ENCODE measurements at regions not wholly inside any gene's neighbourhood (a gene's known extent, or its start where the extent isn't known, plus 50 kb on each side); places are given as distances from the start of the nearest gene placed in this dataset.

GRCh38 chr6:47116606-47117005 is 74.5 kb upstream of the ADGRF1 start:
- Histone ChIP-seq H3K9me2 (ENCODE audit: low read depth, low read length) (no peaks in the 10 kb centered on the region), H3K27ac (ENCODE audit: low read depth, low read length, poor library complexity, severe bottlenecking) (no peak overlapping the region), H2AFZ (ENCODE audit: low read length) (no peak overlapping the region), H3K4me3 (ENCODE audit: low read depth, low read length, poor library complexity, severe bottlenecking) (no peak overlapping the region), H3K36me3 (ENCODE audit: insufficient read depth, low read length) (no peaks in the 10 kb centered on the region), H3K27me3 (ENCODE audit: insufficient read depth, low read length) (no peaks in the 10 kb centered on the region), H4K20me1 (ENCODE audit: insufficient read depth, low read length) (no peaks in the 10 kb centered on the region), H3K9ac (ENCODE audit: low read length) (no peak overlapping the region), H3K79me2 (ENCODE audit: insufficient read depth, low read length) (no peaks in the 10 kb centered on the region), H3K9me3 (ENCODE audit: low read length) (no peaks in the 10 kb centered on the region), H3K4me1 (ENCODE audit: insufficient read depth, low read length, severe bottlenecking) (no peaks in the 10 kb centered on the region), H3F3A (ENCODE audit: insufficient read depth, low read length) (no peaks in the 10 kb centered on the region), H3K4me2 (ENCODE audit: low read length) (no peak overlapping the region)
- TF ChIP-seq CTCF (IDR thresholded peaks at IDR 0.05; ENCODE audit: low read length) (no peak), EZH2 (IDR thresholded peaks at IDR 0.05; ENCODE audit: borderline replicate concordance, low read length) (no peak)

GRCh38 chr6:47116086-47116485 is 74.0 kb upstream of the ADGRF1 start:
- Histone ChIP-seq H3K9ac (ENCODE audit: low read length) (no peak overlapping the region), H3K79me2 (ENCODE audit: insufficient read depth, low read length) (no peaks in the 10 kb centered on the region), H4K20me1 (ENCODE audit: insufficient read depth, low read length) (no peaks in the 10 kb centered on the region), H3K4me1 (ENCODE audit: insufficient read depth, low read length, severe bottlenecking) (no peaks in the 10 kb centered on the region), H2AFZ (ENCODE audit: low read length) (no peak overlapping the region), H3K9me3 (ENCODE audit: low read length) (no peaks in the 10 kb centered on the region), H3K4me3 (ENCODE audit: low read depth, low read length, poor library complexity, severe bottlenecking) (no peak overlapping the region), H3F3A (ENCODE audit: insufficient read depth, low read length) (no peaks in the 10 kb centered on the region), H3K27ac (ENCODE audit: low read depth, low read length, poor library complexity, severe bottlenecking) (no peak overlapping the region), H3K27me3 (ENCODE audit: insufficient read depth, low read length) (no peaks in the 10 kb centered on the region), H3K36me3 (ENCODE audit: insufficient read depth, low read length) (no peaks in the 10 kb centered on the region), H3K4me2 (ENCODE audit: low read length) (no peak overlapping the region), H3K9me2 (ENCODE audit: low read depth, low read length) (no peaks in the 10 kb centered on the region)
- no peak for TF ChIP-seq CTCF (IDR thresholded peaks at IDR 0.05; ENCODE audit: low read length)
- TF ChIP-seq EZH2 (IDR thresholded peaks at IDR 0.05; ENCODE audit: borderline replicate concordance, low read length) = no peak

- H3K9ac ChIP-seq (ENCODE audit: low read length) = no peak overlapping the region
- H3F3A ChIP-seq (ENCODE audit: insufficient read depth, low read length) = no peaks in the 10 kb centered on the region
- H3K4me1 ChIP-seq (ENCODE audit: insufficient read depth, low read length, severe bottlenecking) = no peaks in the 10 kb centered on the region
- H3K4me3 ChIP-seq (ENCODE audit: low read depth, low read length, poor library complexity, severe bottlenecking) = no peak overlapping the region
- H3K9me3 ChIP-seq (ENCODE audit: low read length) = no peaks in the 10 kb centered on the region
- no peak overlapping the region for H3K27ac ChIP-seq (ENCODE audit: low read depth, low read length, poor library complexity, severe bottlenecking)
- H4K20me1 ChIP-seq (ENCODE audit: insufficient read depth, low read length) = no peaks in the 10 kb centered on the region
- H2AFZ ChIP-seq (ENCODE audit: low read length) = no peak overlapping the region
- H3K9me2 ChIP-seq (ENCODE audit: low read depth, low read length) = no peaks in the 10 kb centered on the region
- no peak for TF ChIP-seq EZH2 (IDR thresholded peaks at IDR 0.05; ENCODE audit: borderline replicate concordance, low read length)
- no peak for TF ChIP-seq CTCF (IDR thresholded peaks at IDR 0.05; ENCODE audit: low read length)
- no peaks in the 10 kb centered on the region for H3K27me3 ChIP-seq (ENCODE audit: insufficient read depth, low read length)
- H3K4me2 ChIP-seq (ENCODE audit: low read length) = no peak overlapping the region
- H3K79me2 ChIP-seq (ENCODE audit: insufficient read depth, low read length) = no peaks in the 10 kb centered on the region
- no peaks in the 10 kb centered on the region for H3K36me3 ChIP-seq (ENCODE audit: insufficient read depth, low read length)
Measured at GRCh38 chr6:47114460-47114859, 72.3 kb upstream of the ADGRF1 start.
